GM18517 (cell line): ENCODE measurements at regions not wholly inside any gene's neighbourhood (a gene's known extent, or its start where the extent isn't known, plus 50 kb on each side); places are given as distances from the start of the nearest gene placed in this dataset.
"Not testable (repeated sequence)": the region's sequence is repeated elsewhere in the genome, so short reads cannot be mapped to it uniquely, and the experiment has no call there.

Experiments
- ATAC-seq: cut with Tn5 transposase; IDR thresholded peaks from one replicate; pipeline ENCODE4 v1.9.1; 2021; ENCODE audit warnings: mild to moderate bottlenecking, moderate library complexity; ENCODE audit not compliant: unreplicated experiment

GRCh38 chr3:159502986-159503385 lies 485.6 kb upstream of the IL12A start:
- no peak for ATAC-seq

- ATAC-seq = not testable (repeated sequence)
Measured at GRCh38 chr3:159510988-159511387, 477.6 kb upstream of the IL12A start.

GRCh38 chr3:159513444-159513843 lies 475.2 kb upstream of the IL12A start:
- ATAC-seq = no peak

- ATAC-seq = no peak
Measured at GRCh38 chr3:159513867-159514380, 474.7 kb upstream of the IL12A start.

- no peak for ATAC-seq
Measured at GRCh38 chr3:159517105-159517504, 471.5 kb upstream of the IL12A start.

GRCh38 chr3:159520638-159521037 lies 468.0 kb upstream of the IL12A start:
- ATAC-seq = no peak

- ATAC-seq = no peak
Measured at GRCh38 chr3:159522276-159522675, 466.4 kb upstream of the IL12A start.

GRCh38 chr3:159528251-159528895 lies 460.3 kb upstream of the IL12A start:
- no peak for ATAC-seq

GRCh38 chr3:159532577-159532976 lies 456.1 kb upstream of the IL12A start:
- ATAC-seq = no peak

- ATAC-seq = no peak
Measured at GRCh38 chr3:159534496-159534895, 454.1 kb upstream of the IL12A start.

GRCh38 chr3:159536876-159537275 lies 451.8 kb upstream of the IL12A start:
- ATAC-seq = no peak

GRCh38 chr3:159538507-159538906 lies 450.1 kb upstream of the IL12A start:
- no peak for ATAC-seq

GRCh38 chr3:159540882-159541495 lies 447.6 kb upstream of the IL12A start:
- no peak for ATAC-seq

- ATAC-seq = no peak
Measured at GRCh38 chr3:159548675-159549335, 439.8 kb upstream of the IL12A start.

- ATAC-seq = no peak
Measured at GRCh38 chr3:159555205-159555604, 433.4 kb upstream of the IL12A start.

- ATAC-seq = no peak
Measured at GRCh38 chr3:159559771-159560170, 428.9 kb upstream of the IL12A start.

GRCh38 chr3:159560214-159560979 lies 428.2 kb upstream of the IL12A start:
- no peak for ATAC-seq

- no peak for ATAC-seq
Measured at GRCh38 chr3:159565313-159565712, 423.3 kb upstream of the IL12A start.

GRCh38 chr3:159583662-159584061 lies 405.0 kb upstream of the IL12A start:
- no peak for ATAC-seq

- no peak for ATAC-seq
Measured at GRCh38 chr3:159584421-159584820, 404.2 kb upstream of the IL12A start.

GRCh38 chr3:159586571-159587202 lies 401.9 kb upstream of the IL12A start:
- ATAC-seq = no peak
